Adipocyte (in vitro differentiated cells): ENCODE measurements at regions not wholly inside any gene's neighbourhood (a gene's known extent, or its start where the extent isn't known, plus 50 kb on each side); places are given as distances from the start of the nearest gene placed in this dataset.

ENCODE experiments used
- DNase-seq: peaks from one replicate; pipeline ENCODE4 v3.0.0-alpha.2; 2015; ENCODE audit warnings: low read depth
- H3K27me3 ChIP-seq: replicated peaks from 2 replicates; pipeline ENCODE4 v1.7.0; 2013; ENCODE audit warnings: mild to moderate bottlenecking, low read length, moderate library complexity; ENCODE audit not compliant: control insufficient read depth, insufficient read depth
- H3K36me3 ChIP-seq: 2 replicates; pipeline ENCODE4 v1.7.0; 2013; ENCODE audit warnings: low read length, mild to moderate bottlenecking, moderate library complexity; ENCODE audit not compliant: control insufficient read depth, insufficient read depth, severe bottlenecking
- H3K4me1 ChIP-seq: 2 replicates; pipeline ENCODE4 v1.7.0; 2013; ENCODE audit warnings: mild to moderate bottlenecking, low read length, moderate library complexity; ENCODE audit not compliant: control insufficient read depth, insufficient read depth
- H3K4me3 ChIP-seq: 2 replicates; pipeline ENCODE4 v1.7.0; 2013; ENCODE audit warnings: mild to moderate bottlenecking, low read length, moderate library complexity
- H3K9ac ChIP-seq: 2 replicates; pipeline ENCODE4 v1.7.0; 2013; ENCODE audit warnings: mild to moderate bottlenecking, low read length, moderate library complexity
- H3K9me3 ChIP-seq: 2 replicates; pipeline ENCODE4 v1.7.0; 2013; ENCODE audit warnings: mild to moderate bottlenecking, low read length, moderate library complexity; ENCODE audit not compliant: control insufficient read depth

GRCh38 chr14:98369344-98369743, 902.7 kb downstream of the BCL11B start:
- DNase-seq, result no peak
- Histone ChIP-seq H3K27me3 (no peaks in the 10 kb centered on the region), H3K36me3 (no peaks in the 10 kb centered on the region), H3K9me3 (peaks cover 10% of the 10 kb centered on the region), H3K4me3 (no peak overlapping the region), H3K4me1 (no peaks in the 10 kb centered on the region), H3K9ac (no peak overlapping the region)

- Histone ChIP-seq H3K36me3 (no peaks in the 10 kb centered on the region), H3K27me3 (no peaks in the 10 kb centered on the region), H3K9me3 (peaks cover 12% of the 10 kb centered on the region), H3K4me1 (no peaks in the 10 kb centered on the region), H3K4me3 (no peak overlapping the region), H3K9ac (no peak overlapping the region)
- no peak for DNase-seq
Measured at GRCh38 chr14:98370352-98370751, 901.6 kb downstream of the BCL11B start.

- Histone ChIP-seq H3K9me3 (peaks cover 10% of the 10 kb centered on the region), H3K9ac (no peak overlapping the region), H3K36me3 (no peaks in the 10 kb centered on the region), H3K4me1 (no peaks in the 10 kb centered on the region), H3K4me3 (no peak overlapping the region), H3K27me3 (no peaks in the 10 kb centered on the region)
- no peak for DNase-seq
Measured at GRCh38 chr14:98371141-98371540, 900.9 kb downstream of the BCL11B start.

- Histone ChIP-seq H3K27me3 (no peaks in the 10 kb centered on the region), H3K4me1 (no peaks in the 10 kb centered on the region), H3K36me3 (no peaks in the 10 kb centered on the region), H3K9me3 (peaks cover 5% of the 10 kb centered on the region), H3K9ac (no peak overlapping the region), H3K4me3 (no peak overlapping the region)
- DNase-seq, result no peak
Measured at GRCh38 chr14:98374136-98374535, 897.9 kb downstream of the BCL11B start.

GRCh38 chr14:98375566-98375965, 896.4 kb downstream of the BCL11B start:
- DNase-seq, result no peak
- Histone ChIP-seq H3K9ac (no peak overlapping the region), H3K27me3 (no peaks in the 10 kb centered on the region), H3K9me3 (peaks cover 5% of the 10 kb centered on the region), H3K36me3 (no peaks in the 10 kb centered on the region), H3K4me1 (no peaks in the 10 kb centered on the region), H3K4me3 (no peak overlapping the region)

- Histone ChIP-seq H3K36me3 (no peaks in the 10 kb centered on the region), H3K4me3 (no peak overlapping the region), H3K27me3 (no peaks in the 10 kb centered on the region), H3K9me3 (peaks cover 9% of the 10 kb centered on the region), H3K4me1 (no peaks in the 10 kb centered on the region), H3K9ac (no peak overlapping the region)
- DNase-seq, result no peak
Measured at GRCh38 chr14:98379830-98380229, 892.2 kb downstream of the BCL11B start.

GRCh38 chr14:98382662-98383061, 889.3 kb downstream of the BCL11B start:
- Histone ChIP-seq H3K4me3 (no peak overlapping the region), H3K27me3 (no peaks in the 10 kb centered on the region), H3K9me3 (peaks cover 5% of the 10 kb centered on the region), H3K4me1 (no peaks in the 10 kb centered on the region), H3K9ac (no peak overlapping the region), H3K36me3 (no peaks in the 10 kb centered on the region)
- no peak for DNase-seq

GRCh38 chr14:98385851-98386250, 886.1 kb downstream of the BCL11B start:
- Histone ChIP-seq H3K36me3 (no peaks in the 10 kb centered on the region), H3K9ac (no peak overlapping the region), H3K4me3 (no peak overlapping the region), H3K9me3 (peaks cover 5% of the 10 kb centered on the region), H3K4me1 (no peaks in the 10 kb centered on the region), H3K27me3 (no peaks in the 10 kb centered on the region)
- DNase-seq, result no peak

- Histone ChIP-seq H3K27me3 (no peaks in the 10 kb centered on the region), H3K4me1 (no peaks in the 10 kb centered on the region), H3K36me3 (no peaks in the 10 kb centered on the region), H3K9me3 (no peaks in the 10 kb centered on the region), H3K4me3 (no peak overlapping the region), H3K9ac (no peak overlapping the region)
- no peak for DNase-seq
Measured at GRCh38 chr14:98391061-98391460, 880.9 kb downstream of the BCL11B start.

- Histone ChIP-seq H3K27me3 (no peaks in the 10 kb centered on the region), H3K4me3 (no peak overlapping the region), H3K36me3 (no peaks in the 10 kb centered on the region), H3K9ac (no peak overlapping the region), H3K4me1 (no peaks in the 10 kb centered on the region), H3K9me3 (no peaks in the 10 kb centered on the region)
- no peak for DNase-seq
Measured at GRCh38 chr14:98393527-98393926, 878.5 kb downstream of the BCL11B start.

- Histone ChIP-seq H3K4me3 (no peak overlapping the region), H3K36me3 (no peaks in the 10 kb centered on the region), H3K27me3 (no peaks in the 10 kb centered on the region), H3K9ac (no peak overlapping the region), H3K4me1 (no peaks in the 10 kb centered on the region), H3K9me3 (no peaks in the 10 kb centered on the region)
- no peak for DNase-seq
Measured at GRCh38 chr14:98404811-98405210, 867.2 kb downstream of the BCL11B start.

GRCh38 chr14:98408024-98408555, 863.9 kb downstream of the BCL11B start:
- Histone ChIP-seq H3K9ac (no peak overlapping the region), H3K4me3 (no peak overlapping the region), H3K36me3 (no peaks in the 10 kb centered on the region), H3K9me3 (no peaks in the 10 kb centered on the region), H3K4me1 (no peaks in the 10 kb centered on the region), H3K27me3 (no peaks in the 10 kb centered on the region)
- DNase-seq, result no peak
